Pulmonary artery endothelial cell (primary cell): ENCODE measurements at regions not wholly inside any gene's neighbourhood (a gene's known extent, or its start where the extent isn't known, plus 50 kb on each side); places are given as distances from the start of the nearest gene placed in this dataset.

Experiments used
- DNase-seq: peaks from one replicate; pipeline ENCODE4 v3.0.0-alpha.2; 2011; ENCODE audit warnings: low read depth, low spot score

DNA sequence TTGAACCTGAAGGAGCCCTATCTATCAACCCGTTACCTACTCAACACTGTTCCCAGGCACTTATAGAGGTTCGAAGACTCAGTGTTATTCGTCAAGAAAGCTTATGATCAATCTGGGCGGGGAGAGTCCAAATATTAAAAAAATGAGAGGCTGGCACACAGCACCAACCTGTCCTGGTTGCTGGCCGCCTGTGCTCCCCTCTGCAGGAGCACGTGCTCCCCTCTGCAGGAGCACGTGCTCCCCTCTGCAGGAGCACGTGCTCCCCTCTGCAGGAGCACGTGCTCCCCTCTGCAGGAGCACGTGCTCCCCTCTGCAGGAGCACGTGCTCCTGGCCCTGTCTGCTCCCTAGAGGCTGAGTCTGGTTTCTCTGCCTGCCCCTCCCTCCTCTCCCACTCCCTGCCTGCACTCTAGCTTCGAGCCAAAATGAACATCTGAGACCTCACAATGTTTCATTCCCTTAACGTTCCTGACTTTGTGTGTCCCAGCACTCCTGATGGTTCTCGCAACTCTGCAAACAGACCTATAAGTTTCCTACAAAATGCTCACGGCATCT, 614.0 kb upstream of the ID2 start:
- no peak for DNase-seq

GRCh38 chr2:8072907-8073306, 608.9 kb upstream of the ID2 start:
- no peak for DNase-seq

DNA sequence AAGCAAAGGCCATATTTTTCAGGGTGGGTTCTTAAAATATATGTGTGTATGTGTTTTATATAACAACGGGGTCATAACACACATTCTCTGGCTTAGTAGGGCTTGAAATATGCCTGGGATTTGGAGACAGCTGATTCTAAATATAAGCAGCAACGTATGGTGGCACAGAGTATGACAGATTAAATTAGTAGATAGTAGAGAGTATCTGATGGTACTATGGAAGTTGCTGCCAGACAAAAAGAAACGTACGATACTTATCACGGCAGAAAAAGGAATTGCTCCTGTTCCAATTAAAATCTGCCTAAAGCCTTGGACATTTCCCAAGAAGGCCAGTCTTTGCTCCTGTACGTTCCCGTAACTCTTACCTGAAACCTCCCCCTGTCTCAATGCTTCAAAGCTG, 607.9 kb upstream of the ID2 start:
- DNase-seq, result no peak

- DNase-seq, result no peak
Measured at GRCh38 chr2:8076448-8077342, 605.2 kb upstream of the ID2 start.

DNA sequence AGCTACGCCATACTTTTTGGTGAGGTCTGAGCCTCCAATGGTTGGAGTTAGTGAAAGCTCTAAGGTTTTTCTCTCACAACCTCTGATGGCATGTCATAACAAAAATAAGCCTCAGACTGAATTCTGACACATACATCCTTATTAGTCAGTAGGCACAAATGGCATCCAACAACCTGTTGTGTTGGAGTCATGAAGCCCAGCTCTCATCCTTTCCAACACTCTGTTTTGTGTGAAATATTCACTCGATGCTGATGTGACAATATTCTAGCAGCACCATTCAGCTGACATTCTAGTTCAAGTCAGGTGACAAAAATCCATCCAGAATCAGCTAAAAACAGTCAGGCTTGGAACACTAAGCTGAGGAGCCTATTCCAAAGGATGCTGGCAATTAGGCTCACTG, 603.2 kb upstream of the ID2 start:
- DNase-seq, result no peak

GRCh38 chr2:8080063-8080462, 601.8 kb upstream of the ID2 start:
- no peak for DNase-seq

DNA sequence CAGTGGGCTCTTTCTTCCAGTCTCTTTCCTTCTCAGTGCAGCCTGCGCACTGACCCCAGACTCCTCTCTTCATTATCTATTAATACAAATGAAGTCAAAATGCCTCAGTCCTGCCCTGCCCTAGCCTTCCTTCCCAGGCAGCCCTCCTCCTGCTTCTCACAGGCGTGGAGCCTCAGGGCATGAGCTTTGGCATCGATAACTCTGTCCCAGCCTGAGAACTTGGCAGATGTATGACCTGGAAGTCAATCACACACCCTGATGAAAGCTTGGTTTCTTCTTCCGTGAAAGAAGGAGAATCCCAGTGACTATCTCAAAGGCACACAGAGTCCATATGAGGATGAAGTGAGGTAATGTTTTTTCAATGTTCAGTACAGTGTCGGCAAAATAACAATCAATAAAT, 600.7 kb upstream of the ID2 start:
- DNase-seq, result no peak

DNA sequence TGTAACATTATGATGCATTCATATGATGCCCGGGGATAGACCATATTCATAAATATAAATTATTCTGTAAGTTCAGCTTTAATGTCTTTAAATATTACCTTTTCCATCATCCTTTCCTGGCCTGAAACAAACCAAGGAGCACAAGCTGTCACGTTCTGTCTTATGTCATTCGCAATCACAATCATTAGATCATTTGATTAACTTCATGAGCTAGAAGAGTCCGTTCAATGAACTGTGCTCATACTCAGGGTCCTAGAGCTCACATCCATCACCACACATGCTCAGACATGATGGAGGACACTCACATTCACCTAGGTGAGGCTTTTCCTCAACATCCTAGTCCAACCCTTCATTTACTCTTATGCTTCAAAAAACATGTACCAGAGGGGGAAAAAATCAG, 599.0 kb upstream of the ID2 start:
- no peak for DNase-seq

- DNase-seq, result no peak
Measured at GRCh38 chr2:8086357-8086756, 595.5 kb upstream of the ID2 start.

GRCh38 chr2:8086796-8087479, 594.9 kb upstream of the ID2 start:
- no peak for DNase-seq

GRCh38 chr2:8087480-8087840, 594.4 kb upstream of the ID2 start:
- no peak for DNase-seq

GRCh38 chr2:8088810-8089209, 593.0 kb upstream of the ID2 start:
- no peak for DNase-seq

DNA sequence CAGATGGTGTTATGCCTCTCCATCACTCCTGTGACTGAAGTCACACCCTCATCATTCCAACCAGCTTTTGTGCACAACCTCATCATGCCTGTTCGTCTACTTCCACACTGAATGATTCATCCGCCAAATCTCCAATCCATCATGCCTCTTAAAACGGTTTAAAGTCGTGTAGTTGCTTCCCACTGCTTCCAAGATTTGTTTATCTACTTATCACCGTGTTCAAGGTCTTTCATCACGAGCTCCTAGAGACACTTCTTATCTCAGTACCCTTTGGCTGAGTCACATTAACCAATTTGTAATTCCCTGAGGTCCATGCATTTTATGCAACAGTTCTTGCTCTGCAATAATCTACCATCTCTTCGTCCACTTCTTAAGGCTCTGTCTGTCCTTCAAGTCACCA, 592.3 kb upstream of the ID2 start:
- DNase-seq, result no peak

GRCh38 chr2:8090748-8091700, 590.8 kb upstream of the ID2 start:
- no peak for DNase-seq

DNA sequence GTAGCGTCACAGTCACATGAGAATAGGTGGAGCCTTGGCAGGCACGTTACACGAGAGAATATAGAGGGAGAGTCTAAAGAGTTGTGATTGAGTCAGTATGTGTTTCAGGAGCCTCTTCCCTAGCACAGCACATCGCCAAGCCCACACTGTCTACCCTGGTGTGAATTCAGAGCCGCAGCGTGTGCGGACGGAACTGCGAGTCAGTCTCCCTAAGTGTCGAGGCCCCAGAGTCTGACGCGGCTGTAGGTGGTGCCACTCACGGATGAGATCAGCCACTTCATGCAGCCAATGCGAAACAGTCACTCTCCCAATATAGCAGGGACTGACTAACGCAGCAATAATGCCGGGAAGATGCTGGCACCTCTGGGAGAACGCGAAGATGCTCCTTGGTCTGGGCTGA, 587.3 kb upstream of the ID2 start:
- no peak for DNase-seq

GRCh38 chr2:8095978-8096377, 585.9 kb upstream of the ID2 start:
- DNase-seq, result no peak

GRCh38 chr2:8096484-8096883, 585.4 kb upstream of the ID2 start:
- no peak for DNase-seq

GRCh38 chr2:8098476-8099266, 583.2 kb upstream of the ID2 start:
- DNase-seq, result no peak

- DNase-seq, result no peak
Measured at GRCh38 chr2:8099267-8099582, 582.6 kb upstream of the ID2 start.

GRCh38 chr2:8101614-8102277, 580.1 kb upstream of the ID2 start:
- DNase-seq, result no peak
